Neural cell (in vitro differentiated cells): ENCODE measurements at regions not wholly inside any gene's neighbourhood (a gene's known extent, or its start where the extent isn't known, plus 50 kb on each side); places are given as distances from the start of the nearest gene placed in this dataset.

ENCODE experiments used
- H2AFZ ChIP-seq: fragments of 200-600, 300-800 bp; sonication (generic), shearing (Covaris generic); 2 replicates; pipeline ENCODE4 v1.6.0; 2014; ENCODE audit warnings: low read depth, mild to moderate bottlenecking, antibody characterized with exemption, low read length, moderate library complexity
- H3F3A ChIP-seq: fragments of 200-600 bp; shearing (Covaris generic); 2 replicates; pipeline ENCODE4 v1.6.1; 2016; ENCODE audit warnings: mild to moderate bottlenecking, moderate library complexity, mixed read lengths, antibody characterized with exemption, low read length; ENCODE audit not compliant: insufficient read depth, poor library complexity, severe bottlenecking
- H3K27ac ChIP-seq: fragments of 200-600, 300-800 bp; sonication (generic), shearing (Covaris generic); 2 replicates; pipeline ENCODE4 v1.5.1; 2014; ENCODE audit warnings: mild to moderate bottlenecking, low read length, moderate library complexity
- H3K27me3 ChIP-seq: fragments of 300-800, 200-600 bp; sonication (generic), shearing (Covaris generic); 2 replicates; pipeline ENCODE4 v1.6.0; 2014; ENCODE audit warnings: mild to moderate bottlenecking, low read depth, low read length, moderate library complexity; ENCODE audit not compliant: insufficient read depth
- H3K36me3 ChIP-seq: fragments of 300-800, 200-600 bp; sonication (generic), shearing (Covaris generic); 2 replicates; pipeline ENCODE4 v1.5.1; 2014; ENCODE audit warnings: mild to moderate bottlenecking, antibody characterized with exemption, low read length, moderate library complexity; ENCODE audit not compliant: insufficient read depth
- H3K4me2 ChIP-seq: fragments of 300-800, 200-600 bp; sonication (generic), shearing (Covaris generic); 2 replicates; pipeline ENCODE4 v1.6.0; 2014; ENCODE audit warnings: mild to moderate bottlenecking, low read length
- H3K4me3 ChIP-seq: fragments of 300-800, 200-600 bp; sonication (generic), shearing (Covaris generic); 2 replicates; pipeline ENCODE4 v1.5.1; 2014; ENCODE audit warnings: mild to moderate bottlenecking, low read length, moderate library complexity
- H3K79me2 ChIP-seq: fragments of 200-600 bp; shearing (Covaris generic); replicated peaks from 2 replicates; pipeline ENCODE4 v1.6.0; 2014; ENCODE audit warnings: mild to moderate bottlenecking, low read length, moderate library complexity; ENCODE audit not compliant: insufficient read depth
- H3K9ac ChIP-seq: fragments of 300-800, 200-600 bp; sonication (generic), shearing (Covaris generic); 2 replicates; pipeline ENCODE4 v1.6.1; 2016; ENCODE audit warnings: mild to moderate bottlenecking, low read length, mixed read lengths
- H3K9me2 ChIP-seq: fragments of 200-600 bp; shearing (Covaris generic); 2 replicates; pipeline ENCODE4 v1.6.1; 2016; ENCODE audit warnings: mild to moderate bottlenecking, low read length, mixed read lengths; ENCODE audit not compliant: insufficient read depth
- H3K9me3 ChIP-seq: fragments of 200-600, 300-800 bp; sonication (generic), shearing (Covaris generic); 2 replicates; pipeline ENCODE4 v1.6.1; 2016; ENCODE audit warnings: mild to moderate bottlenecking, mixed run types, low read length, moderate library complexity, mixed read lengths
- H4K20me1 ChIP-seq: fragments of 200-600 bp; shearing (Covaris generic); 2 replicates; pipeline ENCODE4 v1.6.1; 2016; ENCODE audit warnings: mild to moderate bottlenecking, mixed run types; ENCODE audit not compliant: insufficient read depth
- EP300 ChIP-seq: fragments of 450-650 bp; conservative IDR thresholded peaks from 2 replicates; pipeline ENCODE4 v1.6.1; 2014; ENCODE audit warnings: antibody characterized with exemption, mild to moderate bottlenecking, moderate library complexity; ENCODE audit not compliant: poor library complexity, severe bottlenecking
- EZH2 ChIP-seq: fragments of 200-600, 300-800 bp; shearing (Covaris generic), sonication (generic); IDR thresholded peaks from 2 replicates; pipeline ENCODE4 v1.6.1; 2014; ENCODE audit warnings: antibody characterized with exemption, low read length, borderline replicate concordance, mild to moderate bottlenecking; ENCODE audit not compliant: insufficient read depth, poor library complexity, severe bottlenecking
- MXI1 ChIP-seq: fragments of 450-650 bp; conservative IDR thresholded peaks from 2 replicates; pipeline ENCODE4 v1.6.1; 2014; ENCODE audit warnings: antibody characterized with exemption, mild to moderate bottlenecking; ENCODE audit not compliant: poor library complexity, severe bottlenecking
- POLR2AphosphoS5 ChIP-seq: IDR thresholded peaks from 2 replicates; pipeline ENCODE4 v1.6.1; 2012
- RAD21 ChIP-seq: fragments of 450-650 bp; conservative IDR thresholded peaks from 2 replicates; pipeline ENCODE4 v1.6.1; 2014; ENCODE audit warnings: antibody characterized with exemption, mild to moderate bottlenecking, moderate library complexity
- SMC3 ChIP-seq: fragments of 450-650 bp; conservative IDR thresholded peaks from 2 replicates; pipeline ENCODE4 v1.6.1; 2014; ENCODE audit warnings: antibody characterized with exemption, mild to moderate bottlenecking, moderate library complexity; ENCODE audit not compliant: poor library complexity
- TAF1 ChIP-seq: IDR thresholded peaks from 2 replicates; pipeline ENCODE4 v1.6.1; 2012; ENCODE audit warnings: low read depth
- TF ChIP-seq, protein P1 (sequence below): fragments of 450-650 bp; IDR thresholded peaks from 2 replicates; pipeline ENCODE4 v1.5.1; 2014; ENCODE audit warnings: antibody characterized with exemption, mild to moderate bottlenecking, moderate library complexity; ENCODE audit not compliant: poor library complexity, severe bottlenecking
- TF ChIP-seq, protein P2 (sequence below): IDR thresholded peaks from 2 replicates; pipeline ENCODE4 v1.6.1; 2012; ENCODE audit warnings: borderline replicate concordance

DNA sequence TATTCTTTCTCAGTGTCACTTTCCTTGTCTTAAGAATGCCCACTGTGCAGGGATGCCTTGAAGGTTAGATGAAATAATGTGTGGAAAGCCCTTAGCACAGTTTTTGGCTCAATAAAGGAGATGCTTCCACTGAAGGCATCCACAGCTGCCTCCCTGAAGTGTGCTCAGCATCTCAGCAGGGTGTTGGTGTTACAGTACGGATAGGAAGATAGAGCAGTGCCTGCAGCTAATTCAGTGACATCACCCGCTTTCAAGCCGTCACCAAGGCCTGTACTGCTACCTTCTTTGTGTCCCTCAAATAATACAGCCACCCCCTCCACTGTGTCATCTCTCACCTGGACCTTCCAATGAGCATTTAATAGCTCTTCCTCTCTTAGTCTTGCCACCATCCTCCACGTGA lies 59.0 kb downstream of the NDUFS5 start:
- H3K27me3 ChIP-seq = no peaks in the 10 kb centered on the region
- TF ChIP-seq, protein P1, sequence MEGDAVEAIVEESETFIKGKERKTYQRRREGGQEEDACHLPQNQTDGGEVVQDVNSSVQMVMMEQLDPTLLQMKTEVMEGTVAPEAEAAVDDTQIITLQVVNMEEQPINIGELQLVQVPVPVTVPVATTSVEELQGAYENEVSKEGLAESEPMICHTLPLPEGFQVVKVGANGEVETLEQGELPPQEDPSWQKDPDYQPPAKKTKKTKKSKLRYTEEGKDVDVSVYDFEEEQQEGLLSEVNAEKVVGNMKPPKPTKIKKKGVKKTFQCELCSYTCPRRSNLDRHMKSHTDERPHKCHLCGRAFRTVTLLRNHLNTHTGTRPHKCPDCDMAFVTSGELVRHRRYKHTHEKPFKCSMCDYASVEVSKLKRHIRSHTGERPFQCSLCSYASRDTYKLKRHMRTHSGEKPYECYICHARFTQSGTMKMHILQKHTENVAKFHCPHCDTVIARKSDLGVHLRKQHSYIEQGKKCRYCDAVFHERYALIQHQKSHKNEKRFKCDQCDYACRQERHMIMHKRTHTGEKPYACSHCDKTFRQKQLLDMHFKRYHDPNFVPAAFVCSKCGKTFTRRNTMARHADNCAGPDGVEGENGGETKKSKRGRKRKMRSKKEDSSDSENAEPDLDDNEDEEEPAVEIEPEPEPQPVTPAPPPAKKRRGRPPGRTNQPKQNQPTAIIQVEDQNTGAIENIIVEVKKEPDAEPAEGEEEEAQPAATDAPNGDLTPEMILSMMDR = no peak
- TF ChIP-seq POLR2AphosphoS5 (peak; percentile 24), MXI1 (no peak), EZH2 (no peak)
- TF ChIP-seq, protein P2, sequence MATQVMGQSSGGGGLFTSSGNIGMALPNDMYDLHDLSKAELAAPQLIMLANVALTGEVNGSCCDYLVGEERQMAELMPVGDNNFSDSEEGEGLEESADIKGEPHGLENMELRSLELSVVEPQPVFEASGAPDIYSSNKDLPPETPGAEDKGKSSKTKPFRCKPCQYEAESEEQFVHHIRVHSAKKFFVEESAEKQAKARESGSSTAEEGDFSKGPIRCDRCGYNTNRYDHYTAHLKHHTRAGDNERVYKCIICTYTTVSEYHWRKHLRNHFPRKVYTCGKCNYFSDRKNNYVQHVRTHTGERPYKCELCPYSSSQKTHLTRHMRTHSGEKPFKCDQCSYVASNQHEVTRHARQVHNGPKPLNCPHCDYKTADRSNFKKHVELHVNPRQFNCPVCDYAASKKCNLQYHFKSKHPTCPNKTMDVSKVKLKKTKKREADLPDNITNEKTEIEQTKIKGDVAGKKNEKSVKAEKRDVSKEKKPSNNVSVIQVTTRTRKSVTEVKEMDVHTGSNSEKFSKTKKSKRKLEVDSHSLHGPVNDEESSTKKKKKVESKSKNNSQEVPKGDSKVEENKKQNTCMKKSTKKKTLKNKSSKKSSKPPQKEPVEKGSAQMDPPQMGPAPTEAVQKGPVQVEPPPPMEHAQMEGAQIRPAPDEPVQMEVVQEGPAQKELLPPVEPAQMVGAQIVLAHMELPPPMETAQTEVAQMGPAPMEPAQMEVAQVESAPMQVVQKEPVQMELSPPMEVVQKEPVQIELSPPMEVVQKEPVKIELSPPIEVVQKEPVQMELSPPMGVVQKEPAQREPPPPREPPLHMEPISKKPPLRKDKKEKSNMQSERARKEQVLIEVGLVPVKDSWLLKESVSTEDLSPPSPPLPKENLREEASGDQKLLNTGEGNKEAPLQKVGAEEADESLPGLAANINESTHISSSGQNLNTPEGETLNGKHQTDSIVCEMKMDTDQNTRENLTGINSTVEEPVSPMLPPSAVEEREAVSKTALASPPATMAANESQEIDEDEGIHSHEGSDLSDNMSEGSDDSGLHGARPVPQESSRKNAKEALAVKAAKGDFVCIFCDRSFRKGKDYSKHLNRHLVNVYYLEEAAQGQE = no peak
- H3K4me3 ChIP-seq = peak overlapping the region; percentile 96
- peaks cover 43% of the 10 kb centered on the region for H3K79me2 ChIP-seq
- peak overlapping the region; percentile 38 for H3K9ac ChIP-seq
- H2AFZ ChIP-seq = no peak overlapping the region
- peaks cover 8% of the 10 kb centered on the region for H3K36me3 ChIP-seq
- no peak overlapping the region for H3K4me2 ChIP-seq
- peaks cover 28% of the 10 kb centered on the region for H4K20me1 ChIP-seq
- H3K9me3 ChIP-seq = no peaks in the 10 kb centered on the region
- peak overlapping the region; percentile 50 for H3K27ac ChIP-seq
- H3K9me2 ChIP-seq = no peaks in the 10 kb centered on the region
- no peaks in the 10 kb centered on the region for H3F3A ChIP-seq

DNA sequence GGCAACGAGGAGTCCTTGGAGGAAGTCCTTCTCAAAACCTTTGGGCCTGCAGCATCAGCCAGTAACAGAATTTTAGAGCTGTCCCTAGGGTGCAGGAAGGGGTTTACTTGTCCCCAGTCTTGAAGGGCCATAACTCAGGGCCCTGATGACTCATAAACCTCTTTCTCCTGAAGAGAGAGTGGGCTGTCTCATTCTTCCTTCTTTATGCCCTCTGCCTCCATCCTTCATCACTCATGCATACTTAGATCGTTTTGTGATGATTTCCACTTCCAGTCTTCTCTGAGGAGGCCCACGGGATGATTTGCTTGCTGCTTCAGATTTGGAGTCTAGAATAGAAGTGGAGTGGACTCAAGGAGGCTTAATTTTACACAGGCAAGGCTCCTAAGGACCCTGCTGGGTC lies 60.2 kb downstream of the NDUFS5 start:
- Histone ChIP-seq H3K27ac (peak overlapping the region; percentile 5), H3K9ac (no peak overlapping the region), H3K9me2 (no peaks in the 10 kb centered on the region), H3K4me3 (peak overlapping the region; percentile 12), H4K20me1 (peaks cover 32% of the 10 kb centered on the region), H3K9me3 (no peaks in the 10 kb centered on the region), H3K4me2 (no peak overlapping the region), H3K36me3 (peaks cover 8% of the 10 kb centered on the region), H3F3A (no peaks in the 10 kb centered on the region), H3K79me2 (peaks cover 46% of the 10 kb centered on the region), H3K27me3 (no peaks in the 10 kb centered on the region), H2AFZ (no peak overlapping the region)
- TF ChIP-seq EP300 (no peak), TAF1 (no peak), SMC3 (no peak), RAD21 (no peak), MXI1 (no peak), EZH2 (no peak), POLR2AphosphoS5 (no peak)
- TF ChIP-seq, protein P1 = no peak
- TF ChIP-seq, protein P2 = no peak
